Upper lobe of left lung (tissue), 4 donors: ENCODE measurements at regions not wholly inside any gene's neighbourhood (a gene's known extent, or its start where the extent isn't known, plus 50 kb on each side); places are given as distances from the start of the nearest gene placed in this dataset.

Source experiments
- CTCF ChIP-seq, 6 experiments: fragments of 450-650 bp in 4 of 6; fragments of 200-600 bp in 2 of 6; sonication (generic) in 2 of 6; IDR thresholded peaks; one replicate each; pipeline ENCODE4 v1.5.1; 2016 to 2019; ENCODE audit warnings: antibody characterized with exemption in 6 of 6
- EP300 ChIP-seq, 4 donors: sonication (generic); formaldehyde crosslinking; IDR thresholded peaks; one replicate each; pipeline ENCODE4 v1.5.1; 2017; ENCODE audit warnings: antibody characterized with exemption in 4 of 4, control low read depth in 2 of 4
- POLR2A ChIP-seq, 4 donors: fragments of 450-650 bp; IDR thresholded peaks; one replicate each; pipeline ENCODE4 v1.5.1; 2016 to 2017; ENCODE audit warnings: antibody characterized with exemption in 4 of 4, mild to moderate bottlenecking in 2 of 4
- POLR2AphosphoS5 ChIP-seq, 2 donors: sonication (generic); formaldehyde crosslinking; IDR thresholded peaks; one replicate each; pipeline ENCODE4 v1.5.1; 2017; ENCODE audit warnings: antibody characterized with exemption in 2 of 2

- no peak for TF ChIP-seq POLR2AphosphoS5 (IDR thresholded peaks at IDR 0.05)
- no peak for TF ChIP-seq CTCF (IDR thresholded peaks at IDR 0.05)
- TF ChIP-seq POLR2A (IDR thresholded peaks at IDR 0.05): no peak
- TF ChIP-seq EP300 (IDR thresholded peaks at IDR 0.05): no peak
Observed at GRCh38 chr11:8333811-8334401, 70.2 kb upstream of the LMO1 start.
